NCI-H2107 treated with DMSO at 0.1 percent for 48 hours (cell line): ENCODE measurements at regions not wholly inside any gene's neighbourhood (a gene's known extent, or its start where the extent isn't known, plus 50 kb on each side); places are given as distances from the start of the nearest gene placed in this dataset.

Experiments
- DNase-seq: peaks from one replicate; lab custom pipeline; 2025; ENCODE audit not compliant: unreplicated experiment; lab: John Stamatoyannopoulos, UW

GRCh38 chr5:174877987-174878386 lies 153.6 kb downstream of the MSX2 start:
- no peak for DNase-seq

GRCh38 chr5:174872271-174872670 lies 147.9 kb downstream of the MSX2 start:
- DNase-seq, result no peak

GRCh38 chr5:174852143-174852542 lies 127.8 kb downstream of the MSX2 start:
- no peak for DNase-seq

GRCh38 chr5:174850565-174851169 lies 126.3 kb downstream of the MSX2 start:
- DNase-seq, result no peak

- DNase-seq, result no peak
Measured at GRCh38 chr5:174849426-174849825, 125.0 kb downstream of the MSX2 start.

- DNase-seq, result no peak
Measured at GRCh38 chr5:174844971-174845370, 120.6 kb downstream of the MSX2 start.

- no peak for DNase-seq
Measured at GRCh38 chr5:174843263-174844250, 119.2 kb downstream of the MSX2 start.

GRCh38 chr5:174840435-174840834 lies 116.1 kb downstream of the MSX2 start:
- no peak for DNase-seq

GRCh38 chr5:174839196-174839595 lies 114.8 kb downstream of the MSX2 start:
- no peak for DNase-seq

- no peak for DNase-seq
Measured at GRCh38 chr5:174837919-174838902, 113.8 kb downstream of the MSX2 start.

- no peak for DNase-seq
Measured at GRCh38 chr5:174834081-174834480, 109.7 kb downstream of the MSX2 start.

GRCh38 chr5:174832811-174833210 lies 108.4 kb downstream of the MSX2 start:
- DNase-seq, result no peak

- no peak for DNase-seq
Measured at GRCh38 chr5:174832025-174832424, 107.6 kb downstream of the MSX2 start.

- DNase-seq, result no peak
Measured at GRCh38 chr5:174831031-174831660, 106.8 kb downstream of the MSX2 start.

- no peak for DNase-seq
Measured at GRCh38 chr5:174829511-174829864, 105.1 kb downstream of the MSX2 start.

GRCh38 chr5:174828804-174829510 lies 104.6 kb downstream of the MSX2 start:
- no peak for DNase-seq

GRCh38 chr5:174827558-174827957 lies 103.2 kb downstream of the MSX2 start:
- no peak for DNase-seq

GRCh38 chr5:174825587-174825986 lies 101.2 kb downstream of the MSX2 start:
- DNase-seq, result no peak

- no peak for DNase-seq
Measured at GRCh38 chr5:174818430-174818829, 94.0 kb downstream of the MSX2 start.

GRCh38 chr5:174817610-174818009 lies 93.2 kb downstream of the MSX2 start:
- no peak for DNase-seq
